ENCODE measurements at regions not wholly inside any gene's neighbourhood (a gene's known extent, or its start where the extent isn't known, plus 50 kb on each side); places are given as distances from the start of the nearest gene placed in this dataset.
A peak's percentile ranks its signal among the peaks of the same experiment; 100 is the strongest.

DNA sequence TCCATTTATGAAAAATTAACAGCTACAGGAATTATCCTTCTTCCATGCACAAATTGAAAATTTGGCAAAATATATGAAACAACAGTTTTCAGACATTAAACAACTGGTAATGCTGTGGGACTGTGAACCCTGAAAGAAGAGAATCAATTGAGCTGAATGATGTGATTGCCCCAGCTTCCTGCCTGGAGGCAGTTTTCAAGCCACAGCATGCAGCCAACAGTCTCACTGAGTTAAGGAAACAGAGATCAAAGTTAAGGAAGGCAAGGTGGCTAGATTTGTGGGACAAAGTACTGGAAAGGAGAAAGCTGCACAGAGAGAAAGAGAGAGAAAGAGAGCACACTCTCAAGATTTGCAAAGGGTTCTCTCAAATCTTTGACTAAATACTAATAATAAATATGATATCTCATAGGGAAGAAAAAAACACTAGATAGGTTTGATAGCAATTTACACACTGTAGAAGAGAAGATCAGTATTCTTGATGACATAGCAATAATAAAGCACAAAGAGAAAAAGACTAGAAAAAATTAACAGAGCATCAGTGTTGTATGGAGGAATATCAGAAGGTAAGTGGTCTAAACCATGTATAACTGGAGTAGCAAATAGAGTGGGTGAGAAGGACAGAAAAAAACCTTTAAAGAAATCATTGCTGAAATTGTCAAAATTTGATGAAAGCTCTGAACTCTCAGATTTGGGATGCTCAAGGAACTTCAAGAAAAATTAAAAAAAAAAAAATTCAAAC, 70.1 kb upstream of the CNKSR3 start:
- H3K4me3 ChIP-seq (ENCODE audit: insufficient read depth, low read depth, low read length) = no peak overlapping the region
- H3K9me3 ChIP-seq (ENCODE audit: control insufficient read depth, low read length) = no peaks in the 10 kb centered on the region
- H3K36me3 ChIP-seq (ENCODE audit: control insufficient read depth, insufficient read depth, low read length) = no peaks in the 10 kb centered on the region
- no peak overlapping the region for H3K27ac ChIP-seq (ENCODE audit: insufficient read depth, low read depth, low read length, poor library complexity, severe bottlenecking)
- no peaks in the 10 kb centered on the region for H3K4me1 ChIP-seq (ENCODE audit: control insufficient read depth, insufficient read depth, low read length)
- H3K27me3 ChIP-seq (ENCODE audit: control insufficient read depth, insufficient read depth, low read length, poor library complexity, severe bottlenecking) = no peaks in the 10 kb centered on the region

DNA sequence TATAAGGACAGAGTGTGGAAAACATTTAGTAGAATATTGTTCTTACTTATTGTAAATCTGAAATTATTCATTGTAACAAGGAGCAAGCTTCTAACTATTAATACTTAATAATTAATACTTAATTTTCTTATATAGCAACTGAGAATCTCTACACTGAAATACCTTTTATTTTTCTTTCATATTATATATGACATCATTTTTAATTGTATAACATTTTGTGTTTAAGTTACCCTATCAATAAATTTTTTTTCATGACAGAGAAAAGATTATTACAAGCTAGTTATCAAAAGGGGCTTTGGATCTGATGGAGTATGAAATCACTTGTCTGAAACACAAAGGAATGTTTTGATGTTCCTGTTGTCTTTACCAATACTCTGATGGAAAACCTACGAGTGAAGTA, 72.2 kb upstream of the CNKSR3 start:
- no peak overlapping the region for H3K4me3 ChIP-seq (ENCODE audit: insufficient read depth, low read depth, low read length)
- WGBS, 2 experiments = 80 to 100% methylated on average over 1 of the region's 1 CpG
- H3K27me3 ChIP-seq (ENCODE audit: control insufficient read depth, insufficient read depth, low read length, poor library complexity, severe bottlenecking) = no peaks in the 10 kb centered on the region
- no peak overlapping the region for H3K27ac ChIP-seq (ENCODE audit: insufficient read depth, low read depth, low read length, poor library complexity, severe bottlenecking)
- no peaks in the 10 kb centered on the region for H3K9me3 ChIP-seq (ENCODE audit: control insufficient read depth, low read length)
- H3K4me1 ChIP-seq (ENCODE audit: control insufficient read depth, insufficient read depth, low read length) = no peaks in the 10 kb centered on the region
- H3K36me3 ChIP-seq (ENCODE audit: control insufficient read depth, insufficient read depth, low read length) = no peaks in the 10 kb centered on the region

DNA sequence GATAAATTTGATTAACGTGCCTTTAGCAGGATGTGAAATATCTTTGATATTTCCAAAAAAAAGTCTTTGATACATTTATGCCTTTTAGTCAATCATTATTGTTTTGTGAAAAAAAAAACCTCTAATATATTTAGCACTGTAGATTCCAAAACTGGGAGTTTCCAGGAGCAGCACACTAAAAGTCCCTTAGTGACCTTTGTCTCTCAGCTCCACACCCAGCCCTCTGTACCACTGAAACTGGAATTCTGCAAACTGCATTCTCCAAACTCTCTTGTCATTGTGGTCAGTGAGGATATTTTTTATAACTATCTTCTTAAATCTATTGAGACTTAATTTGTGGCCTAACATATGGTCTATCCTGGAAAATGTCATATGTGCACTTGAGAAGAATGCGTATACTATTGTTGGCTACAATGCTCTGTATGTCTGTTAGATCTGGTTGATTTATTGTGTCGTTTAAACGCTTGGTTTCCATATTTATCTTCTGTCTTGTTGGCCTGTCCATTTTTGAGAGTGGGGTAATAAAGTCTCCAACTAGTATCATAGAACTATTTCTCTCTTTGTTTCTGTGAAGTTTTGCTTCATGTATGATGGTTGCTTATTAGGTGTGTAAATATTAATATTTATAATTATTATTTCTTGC, 73.2 kb upstream of the CNKSR3 start:
- WGBS, 2 experiments = 94 to 99% methylated on average over 3 to 4 of the region's 4 CpGs
- Histone ChIP-seq H3K9me3 (ENCODE audit: control insufficient read depth, low read length) (no peaks in the 10 kb centered on the region), H3K4me3 (ENCODE audit: insufficient read depth, low read depth, low read length) (no peak overlapping the region), H3K4me1 (ENCODE audit: control insufficient read depth, insufficient read depth, low read length) (no peaks in the 10 kb centered on the region), H3K27me3 (ENCODE audit: control insufficient read depth, insufficient read depth, low read length, poor library complexity, severe bottlenecking) (no peaks in the 10 kb centered on the region), H3K27ac (ENCODE audit: insufficient read depth, low read depth, low read length, poor library complexity, severe bottlenecking) (no peak overlapping the region), H3K36me3 (ENCODE audit: control insufficient read depth, insufficient read depth, low read length) (no peaks in the 10 kb centered on the region)

DNA sequence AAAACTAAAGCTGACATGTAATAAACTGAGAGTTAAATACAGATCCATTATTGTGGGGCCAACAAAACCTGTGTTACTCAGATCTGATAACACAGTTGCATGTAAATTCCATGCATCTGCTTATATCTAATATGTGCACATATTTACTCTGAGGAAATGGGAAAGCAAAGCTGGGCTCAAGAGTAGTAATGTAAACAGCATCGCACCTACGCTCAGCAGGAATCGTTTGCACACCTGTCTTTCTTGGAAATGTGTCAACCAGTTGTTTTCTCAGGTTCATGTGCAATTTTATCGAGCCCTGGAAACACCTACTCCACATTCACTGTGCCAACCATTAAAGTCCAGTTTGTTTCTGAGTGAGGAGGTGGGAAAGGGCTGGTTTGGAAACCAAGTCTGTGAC, 80.3 kb upstream of the CNKSR3 start:
- Histone ChIP-seq H3K27me3 (ENCODE audit: control insufficient read depth, insufficient read depth, low read length, poor library complexity, severe bottlenecking) (no peaks in the 10 kb centered on the region), H3K9me3 (ENCODE audit: control insufficient read depth, low read length) (no peaks in the 10 kb centered on the region), H3K4me1 (ENCODE audit: control insufficient read depth, insufficient read depth, low read length) (peaks cover 7% of the 10 kb centered on the region), H3K36me3 (ENCODE audit: control insufficient read depth, insufficient read depth, low read length) (no peaks in the 10 kb centered on the region), H3K4me3 (ENCODE audit: insufficient read depth, low read depth, low read length) (no peak overlapping the region), H3K27ac (ENCODE audit: insufficient read depth, low read depth, low read length, poor library complexity, severe bottlenecking) (no peak overlapping the region)
- 91 to 96% methylated on average over 4 of the region's 4 CpGs for WGBS, 2 experiments

DNA sequence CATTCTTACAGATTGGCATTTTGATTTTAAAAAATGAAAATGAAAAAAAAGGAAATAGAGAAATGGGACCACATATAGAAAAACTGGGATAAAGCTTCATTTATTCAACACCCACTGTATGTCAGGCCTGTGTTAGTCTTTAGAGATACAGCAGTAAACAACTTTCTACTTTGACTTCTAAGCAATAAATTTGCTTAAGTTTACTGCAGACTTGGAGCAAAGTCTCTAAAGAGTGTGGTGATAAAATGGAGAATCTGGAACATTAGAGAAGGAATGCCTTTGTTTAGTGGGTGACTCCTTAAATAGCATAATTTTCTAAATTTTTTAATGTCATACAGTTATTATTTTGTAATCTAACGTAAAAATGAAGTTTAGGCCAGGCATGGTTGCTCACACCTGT, 80.7 kb upstream of the CNKSR3 start:
- Histone ChIP-seq H3K27me3 (ENCODE audit: control insufficient read depth, insufficient read depth, low read length, poor library complexity, severe bottlenecking) (no peaks in the 10 kb centered on the region), H3K36me3 (ENCODE audit: control insufficient read depth, insufficient read depth, low read length) (no peaks in the 10 kb centered on the region), H3K4me3 (ENCODE audit: insufficient read depth, low read depth, low read length) (no peak overlapping the region), H3K4me1 (ENCODE audit: control insufficient read depth, insufficient read depth, low read length) (peaks cover 12% of the 10 kb centered on the region), H3K9me3 (ENCODE audit: control insufficient read depth, low read length) (no peaks in the 10 kb centered on the region), H3K27ac (ENCODE audit: insufficient read depth, low read depth, low read length, poor library complexity, severe bottlenecking) (no peak overlapping the region)
- 94 to 100% methylated on average over 1 of the region's 1 CpG for WGBS, 2 experiments

DNA sequence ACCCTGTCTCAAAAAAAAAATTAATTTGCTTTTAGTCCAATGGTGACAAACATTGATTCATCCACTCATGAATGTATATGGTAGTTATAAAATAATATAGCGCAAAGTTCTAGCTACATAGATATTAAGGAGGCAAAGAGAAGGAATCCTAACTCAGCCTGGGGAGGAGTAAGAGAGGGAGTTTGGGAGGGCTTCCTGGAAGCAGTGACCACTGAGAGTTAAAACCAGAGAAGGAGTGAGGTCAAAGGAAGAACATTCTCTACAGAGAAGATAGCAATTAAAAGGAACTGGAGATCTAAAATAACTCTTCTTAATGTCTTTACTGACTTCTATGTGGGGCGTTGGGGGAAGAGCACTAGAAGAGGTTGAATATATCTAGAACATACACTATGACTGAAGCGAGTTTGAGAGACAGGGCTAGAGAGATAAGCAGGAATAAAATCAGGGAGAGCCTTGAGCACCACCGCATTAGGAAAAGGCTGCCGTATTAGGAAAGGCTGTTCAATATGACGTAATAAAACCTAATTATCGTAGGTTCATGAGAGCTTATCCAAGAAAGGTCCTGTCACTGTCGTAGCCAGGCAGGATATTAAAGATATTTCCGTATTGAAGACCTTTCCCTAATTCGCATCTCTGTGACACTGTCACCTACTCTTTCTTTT, 81.8 kb upstream of the CNKSR3 start:
- Histone ChIP-seq H3K4me1 (ENCODE audit: control insufficient read depth, insufficient read depth, low read length) (peaks cover 21% of the 10 kb centered on the region), H3K9me3 (ENCODE audit: control insufficient read depth, low read length) (no peaks in the 10 kb centered on the region), H3K27ac (ENCODE audit: insufficient read depth, low read depth, low read length, poor library complexity, severe bottlenecking) (no peak overlapping the region), H3K27me3 (ENCODE audit: control insufficient read depth, insufficient read depth, low read length, poor library complexity, severe bottlenecking) (no peaks in the 10 kb centered on the region), H3K36me3 (ENCODE audit: control insufficient read depth, insufficient read depth, low read length) (no peaks in the 10 kb centered on the region), H3K4me3 (ENCODE audit: insufficient read depth, low read depth, low read length) (no peak overlapping the region)
- WGBS, 2 experiments = 91 to 93% methylated on average over 10 of the region's 10 CpGs

DNA sequence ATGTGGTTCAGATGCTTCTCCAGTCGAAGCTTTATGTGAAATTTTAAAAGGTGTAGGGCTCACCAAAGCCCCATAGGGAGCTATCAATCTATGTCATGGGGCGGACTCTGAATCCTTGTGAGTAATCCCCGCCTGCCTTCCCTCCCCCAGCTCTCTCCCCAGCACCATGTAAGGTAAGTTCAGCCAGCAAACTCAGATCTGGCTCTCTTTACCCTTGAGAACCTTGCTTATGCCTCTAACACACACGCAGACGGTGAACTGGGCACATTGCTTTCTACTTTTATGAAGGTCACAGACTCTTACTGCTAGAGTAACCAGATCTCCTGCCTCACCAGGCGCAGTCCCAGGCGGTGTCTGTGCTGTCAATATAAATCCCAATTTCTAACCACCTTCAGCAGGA, 82.6 kb upstream of the CNKSR3 start:
- no peak overlapping the region for H3K4me3 ChIP-seq (ENCODE audit: insufficient read depth, low read depth, low read length)
- H3K27me3 ChIP-seq (ENCODE audit: control insufficient read depth, insufficient read depth, low read length, poor library complexity, severe bottlenecking) = no peaks in the 10 kb centered on the region
- H3K4me1 ChIP-seq (ENCODE audit: control insufficient read depth, insufficient read depth, low read length) = peaks cover 21% of the 10 kb centered on the region
- no peak overlapping the region for H3K27ac ChIP-seq (ENCODE audit: insufficient read depth, low read depth, low read length, poor library complexity, severe bottlenecking)
- no peaks in the 10 kb centered on the region for H3K36me3 ChIP-seq (ENCODE audit: control insufficient read depth, insufficient read depth, low read length)
- WGBS, 2 experiments = 57 to 64% methylated on average over 7 of the region's 7 CpGs
- H3K9me3 ChIP-seq (ENCODE audit: control insufficient read depth, low read length) = no peaks in the 10 kb centered on the region

DNA sequence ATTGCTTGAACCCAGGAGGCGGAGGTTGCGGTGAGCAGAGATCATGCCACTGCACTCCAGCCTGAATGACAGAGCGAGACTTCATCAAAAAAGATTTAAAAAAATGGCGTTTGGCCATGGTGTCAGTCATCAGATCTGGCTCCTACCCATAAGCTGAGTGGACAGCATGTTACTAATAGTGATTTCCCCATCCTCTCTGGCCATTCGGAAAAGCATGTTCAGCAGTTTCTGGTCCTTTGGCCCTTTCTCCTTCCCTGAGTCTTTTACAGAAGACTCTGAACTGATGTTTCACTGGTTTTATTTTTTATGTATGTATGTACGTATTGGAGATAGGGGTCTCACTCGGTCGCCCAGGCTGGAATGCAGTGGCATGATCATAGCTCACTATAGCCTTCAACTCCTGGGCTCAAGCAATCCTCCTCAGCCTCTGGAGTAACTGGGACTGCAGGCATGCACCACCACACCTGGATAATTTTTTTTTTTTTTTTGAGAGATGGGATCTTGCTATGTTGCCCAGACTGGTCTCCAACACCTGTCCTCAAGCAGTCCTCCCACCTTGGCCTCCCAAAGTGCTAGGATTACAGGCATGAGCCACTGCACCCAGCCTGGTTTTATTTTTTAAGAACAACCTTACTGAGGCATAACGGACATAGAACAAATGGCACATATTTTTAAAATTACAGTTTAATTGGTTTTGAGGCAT, 84.2 kb upstream of the CNKSR3 start:
- Histone ChIP-seq H3K4me3 (ENCODE audit: insufficient read depth, low read depth, low read length) (no peak overlapping the region), H3K27ac (ENCODE audit: insufficient read depth, low read depth, low read length, poor library complexity, severe bottlenecking) (no peak overlapping the region), H3K9me3 (ENCODE audit: control insufficient read depth, low read length) (no peaks in the 10 kb centered on the region), H3K27me3 (ENCODE audit: control insufficient read depth, insufficient read depth, low read length, poor library complexity, severe bottlenecking) (no peaks in the 10 kb centered on the region), H3K4me1 (ENCODE audit: control insufficient read depth, insufficient read depth, low read length) (peaks cover 21% of the 10 kb centered on the region), H3K36me3 (ENCODE audit: control insufficient read depth, insufficient read depth, low read length) (no peaks in the 10 kb centered on the region)
- WGBS, 2 experiments = 95 to 97% methylated on average over 8 of the region's 9 CpGs

DNA sequence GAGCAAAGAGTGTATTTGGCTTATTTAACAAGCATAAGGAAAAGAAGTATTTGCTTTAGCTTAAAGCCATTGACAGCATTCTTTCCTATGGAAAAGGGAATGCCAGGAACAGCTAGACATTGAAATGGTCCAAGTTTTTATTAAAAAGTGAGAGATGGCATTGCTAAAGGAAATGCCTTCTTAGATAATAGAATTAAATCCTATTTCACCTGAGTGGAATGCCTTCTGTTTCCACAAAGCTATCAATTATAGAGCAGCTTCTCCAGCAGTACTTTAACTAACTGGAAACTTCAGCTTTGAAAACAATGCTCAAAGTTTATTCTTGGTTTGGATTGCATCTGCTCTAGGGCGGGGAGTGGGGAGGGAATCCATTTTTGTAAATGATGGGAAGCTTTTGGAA, 85.1 kb upstream of the CNKSR3 start:
- H3K9me3 ChIP-seq (ENCODE audit: control insufficient read depth, low read length) = no peaks in the 10 kb centered on the region
- no peak overlapping the region for H3K4me3 ChIP-seq (ENCODE audit: insufficient read depth, low read depth, low read length)
- H3K27ac ChIP-seq (ENCODE audit: insufficient read depth, low read depth, low read length, poor library complexity, severe bottlenecking) = peak overlapping the region; percentile 36
- peaks cover 21% of the 10 kb centered on the region for H3K4me1 ChIP-seq (ENCODE audit: control insufficient read depth, insufficient read depth, low read length)
- WGBS, 2 experiments = 67 to 81% methylated on average over 1 of the region's 1 CpG
- H3K36me3 ChIP-seq (ENCODE audit: control insufficient read depth, insufficient read depth, low read length) = no peaks in the 10 kb centered on the region
- H3K27me3 ChIP-seq (ENCODE audit: control insufficient read depth, insufficient read depth, low read length, poor library complexity, severe bottlenecking) = no peaks in the 10 kb centered on the region

DNA sequence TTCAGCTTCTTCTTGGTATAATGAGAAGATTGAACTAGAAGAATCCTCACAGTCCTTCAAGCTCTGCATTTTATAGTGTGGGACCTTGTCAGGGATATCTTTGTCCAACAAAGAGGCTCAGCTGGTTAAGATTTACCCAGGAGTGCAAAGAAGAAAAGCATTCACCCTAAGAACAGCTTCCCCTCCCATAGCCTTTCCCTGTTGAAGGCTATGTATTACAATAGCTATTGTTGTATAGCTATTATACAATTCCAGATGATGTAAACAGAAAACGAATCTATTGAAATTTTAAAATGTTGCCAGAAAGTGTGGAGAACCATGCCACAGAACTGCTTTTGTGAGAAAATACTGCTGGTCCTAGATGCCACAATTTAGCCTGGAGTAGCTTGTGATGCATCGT, 85.5 kb upstream of the CNKSR3 start:
- 21 to 30% methylated on average over 2 of the region's 2 CpGs for WGBS, 2 experiments
- no peaks in the 10 kb centered on the region for H3K27me3 ChIP-seq (ENCODE audit: control insufficient read depth, insufficient read depth, low read length, poor library complexity, severe bottlenecking)
- peak overlapping the region; percentile 36 for H3K27ac ChIP-seq (ENCODE audit: insufficient read depth, low read depth, low read length, poor library complexity, severe bottlenecking)
- H3K36me3 ChIP-seq (ENCODE audit: control insufficient read depth, insufficient read depth, low read length) = no peaks in the 10 kb centered on the region
- peaks cover 21% of the 10 kb centered on the region for H3K4me1 ChIP-seq (ENCODE audit: control insufficient read depth, insufficient read depth, low read length)
- no peak overlapping the region for H3K4me3 ChIP-seq (ENCODE audit: insufficient read depth, low read depth, low read length)
- H3K9me3 ChIP-seq (ENCODE audit: control insufficient read depth, low read length) = no peaks in the 10 kb centered on the region
